ENCODE measurements at regions not wholly inside any gene's neighbourhood (a gene's known extent, or its start where the extent isn't known, plus 50 kb on each side); places are given as distances from the start of the nearest gene placed in this dataset.
"Not testable (repeated sequence)": the region's sequence is repeated elsewhere in the genome, so short reads cannot be mapped to it uniquely, and the experiment has no call there.

GRCh38 chr7:96921231-96921630 lies 84.1 kb upstream of the DLX6 start:
- no peak for DNase-seq
- Histone ChIP-seq H3K36me3 (ENCODE audit: low read depth) (no peaks in the 10 kb centered on the region), H2AFZ (no peak overlapping the region), H3K79me2 (ENCODE audit: insufficient read depth) (no peaks in the 10 kb centered on the region), H3K27ac (no peak overlapping the region), H3K9me2 (ENCODE audit: insufficient read depth) (no peaks in the 10 kb centered on the region), H3K9me3 (ENCODE audit: low read depth) (no peaks in the 10 kb centered on the region), H3F3A (ENCODE audit: insufficient read depth) (no peaks in the 10 kb centered on the region), H4K20me1 (ENCODE audit: insufficient read depth) (no peaks in the 10 kb centered on the region), H3K4me1 (ENCODE audit: insufficient read depth) (no peaks in the 10 kb centered on the region), H3K4me2 (ENCODE audit: unreplicated experiment) (no peak overlapping the region), H3K9ac (no peak overlapping the region), H3K27me3 (replicated peaks; ENCODE audit: insufficient read depth) (no peaks in the 10 kb centered on the region), H3K4me3 (no peak overlapping the region)
- in situ Hi-C loops (cut with MboI) = no loop called here
- no peak for TF ChIP-seq EZH2phosphoT487 (IDR thresholded peaks at IDR 0.05; ENCODE audit: insufficient read depth, low read depth)
- TF ChIP-seq EZH2 (IDR thresholded peaks at IDR 0.05; ENCODE audit: insufficient read depth, poor library complexity, severe bottlenecking) = no peak
- 25 to 26% methylated on average over 5 of the region's 5 CpGs for WGBS, 2 experiments (ENCODE audit: low coverage in 1 of 2, low lambda C conversion rate in 2 of 2, missing lambda C conversion rate in 2 of 2)

DNA sequence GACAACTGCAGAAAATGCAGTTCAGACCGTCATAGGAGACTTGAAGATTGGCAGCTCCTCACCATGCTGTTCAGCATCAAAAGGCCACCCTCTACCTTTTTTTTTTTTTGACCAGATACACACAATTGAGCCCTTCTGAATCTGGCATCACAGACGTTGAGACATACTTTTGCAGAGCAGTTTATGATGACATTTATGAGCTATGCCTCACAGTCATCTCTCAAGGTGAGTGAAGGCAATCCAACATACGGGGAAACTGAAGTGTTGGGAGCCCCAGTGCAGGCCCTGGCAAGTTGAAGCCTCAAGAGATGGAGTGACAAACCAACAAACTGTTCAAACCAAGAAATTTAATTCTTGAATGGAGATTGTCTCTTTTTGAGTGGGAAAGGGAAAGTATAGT lies 83.6 kb upstream of the DLX6 start:
- 16 to 24% methylated on average over 3 of the region's 3 CpGs for WGBS, 2 experiments (ENCODE audit: low coverage in 1 of 2, low lambda C conversion rate in 2 of 2, missing lambda C conversion rate in 2 of 2)
- no peak overlapping the region for H3K4me3 ChIP-seq
- H2AFZ ChIP-seq = no peak overlapping the region
- H3K9me3 ChIP-seq (ENCODE audit: low read depth) = no peaks in the 10 kb centered on the region
- no peak overlapping the region for H3K27ac ChIP-seq
- no peaks in the 10 kb centered on the region for H3K4me1 ChIP-seq (ENCODE audit: insufficient read depth)
- H3K79me2 ChIP-seq (ENCODE audit: insufficient read depth) = no peaks in the 10 kb centered on the region
- no peak overlapping the region for H3K4me2 ChIP-seq (ENCODE audit: unreplicated experiment)
- no peaks in the 10 kb centered on the region for H3K36me3 ChIP-seq (ENCODE audit: low read depth)
- H3K9ac ChIP-seq = no peak overlapping the region
- no peaks in the 10 kb centered on the region for H3K27me3 ChIP-seq (replicated peaks; ENCODE audit: insufficient read depth)
- no peaks in the 10 kb centered on the region for H4K20me1 ChIP-seq (ENCODE audit: insufficient read depth)
- in situ Hi-C loops (cut with MboI) = no loop called here
- no peak for TF ChIP-seq EZH2 (IDR thresholded peaks at IDR 0.05; ENCODE audit: insufficient read depth, poor library complexity, severe bottlenecking)
- TF ChIP-seq EZH2phosphoT487 (IDR thresholded peaks at IDR 0.05; ENCODE audit: insufficient read depth, low read depth) = no peak
- no peaks in the 10 kb centered on the region for H3F3A ChIP-seq (ENCODE audit: insufficient read depth)
- DNase-seq = no peak
- H3K9me2 ChIP-seq (ENCODE audit: insufficient read depth) = no peaks in the 10 kb centered on the region

- H3K4me3 ChIP-seq; H3K4me1 ChIP-seq (ENCODE audit: insufficient read depth); H2AFZ ChIP-seq; H4K20me1 ChIP-seq (ENCODE audit: insufficient read depth); H3K79me2 ChIP-seq (ENCODE audit: insufficient read depth); H3F3A ChIP-seq (ENCODE audit: insufficient read depth); H3K27me3 ChIP-seq (replicated peaks; ENCODE audit: insufficient read depth); H3K36me3 ChIP-seq (ENCODE audit: low read depth); DNase-seq; H3K9ac ChIP-seq; in situ Hi-C loops (cut with MboI); H3K9me2 ChIP-seq (ENCODE audit: insufficient read depth); H3K4me2 ChIP-seq (ENCODE audit: unreplicated experiment); H3K9me3 ChIP-seq (ENCODE audit: low read depth); H3K27ac ChIP-seq: not testable (repeated sequence)
Observed at GRCh38 chr7:96923345-96923744, 82.0 kb upstream of the DLX6 start.

DNA sequence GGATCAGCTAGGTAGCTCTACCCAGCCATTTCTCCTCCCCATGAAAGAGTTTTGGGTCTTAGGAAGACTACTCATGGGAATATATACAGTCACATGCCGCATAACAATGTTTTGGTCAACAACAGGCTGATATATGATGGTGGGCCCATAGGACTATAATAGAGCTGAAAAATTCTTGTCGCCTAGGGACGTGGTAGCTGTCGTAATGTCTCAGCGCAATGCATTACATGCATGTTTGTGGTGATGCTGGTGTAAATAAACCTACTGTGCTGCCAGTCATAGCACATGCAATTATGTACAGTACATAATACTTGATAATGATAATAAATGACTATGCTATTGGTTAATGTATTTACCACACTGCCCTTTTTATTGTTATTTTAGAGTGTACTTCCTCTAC lies 78.2 kb upstream of the DLX6 start:
- Histone ChIP-seq H4K20me1 (ENCODE audit: insufficient read depth) (no peaks in the 10 kb centered on the region), H3F3A (ENCODE audit: insufficient read depth) (no peaks in the 10 kb centered on the region), H3K4me3 (no peak overlapping the region), H3K9ac (no peak overlapping the region), H3K79me2 (ENCODE audit: insufficient read depth) (no peaks in the 10 kb centered on the region), H2AFZ (no peak overlapping the region), H3K4me2 (ENCODE audit: unreplicated experiment) (no peak overlapping the region), H3K9me3 (ENCODE audit: low read depth) (no peaks in the 10 kb centered on the region), H3K4me1 (ENCODE audit: insufficient read depth) (no peaks in the 10 kb centered on the region), H3K27ac (no peak overlapping the region), H3K9me2 (ENCODE audit: insufficient read depth) (no peaks in the 10 kb centered on the region), H3K27me3 (replicated peaks; ENCODE audit: insufficient read depth) (no peaks in the 10 kb centered on the region), H3K36me3 (ENCODE audit: low read depth) (no peaks in the 10 kb centered on the region)
- 62 to 65% methylated on average over 5 of the region's 5 CpGs for WGBS, 2 experiments (ENCODE audit: low coverage in 1 of 2, low lambda C conversion rate in 2 of 2, missing lambda C conversion rate in 2 of 2)
- in situ Hi-C loops (cut with MboI) = no loop called here
- DNase-seq = no peak
- TF ChIP-seq EZH2 (IDR thresholded peaks at IDR 0.05; ENCODE audit: insufficient read depth, poor library complexity, severe bottlenecking) (no peak), EZH2phosphoT487 (IDR thresholded peaks at IDR 0.05; ENCODE audit: insufficient read depth, low read depth) (no peak)

DNA sequence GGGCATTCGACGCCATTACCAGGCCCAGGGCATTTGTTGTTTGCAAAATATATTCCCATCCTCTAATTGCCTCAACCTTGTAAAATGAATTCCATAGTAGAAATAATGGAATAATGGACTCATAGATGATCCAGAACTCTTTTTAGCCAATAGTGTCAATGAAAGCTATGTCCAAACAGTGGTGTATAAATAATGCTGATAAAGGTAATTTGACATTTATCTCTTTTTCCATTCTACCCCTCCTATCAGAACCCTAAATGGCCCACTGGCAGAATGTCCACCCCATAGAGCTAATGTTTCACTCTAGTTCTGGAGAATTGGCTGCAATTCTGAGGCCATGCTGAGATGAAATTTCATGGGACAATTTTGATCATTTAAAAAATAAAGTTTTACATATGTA lies 76.4 kb upstream of the DLX6 start:
- no peaks in the 10 kb centered on the region for H4K20me1 ChIP-seq (ENCODE audit: insufficient read depth)
- H3K4me3 ChIP-seq = no peak overlapping the region
- no peaks in the 10 kb centered on the region for H3K4me1 ChIP-seq (ENCODE audit: insufficient read depth)
- DNase-seq = no peak
- H3K79me2 ChIP-seq (ENCODE audit: insufficient read depth) = no peaks in the 10 kb centered on the region
- no peak for TF ChIP-seq EZH2 (IDR thresholded peaks at IDR 0.05; ENCODE audit: insufficient read depth, poor library complexity, severe bottlenecking)
- TF ChIP-seq EZH2phosphoT487 (IDR thresholded peaks at IDR 0.05; ENCODE audit: insufficient read depth, low read depth) = no peak
- H3K9me2 ChIP-seq (ENCODE audit: insufficient read depth) = no peaks in the 10 kb centered on the region
- no peaks in the 10 kb centered on the region for H3K36me3 ChIP-seq (ENCODE audit: low read depth)
- H3K9ac ChIP-seq = no peak overlapping the region
- WGBS, 2 experiments (ENCODE audit: low coverage in 1 of 2, low lambda C conversion rate in 2 of 2, missing lambda C conversion rate in 2 of 2) = 34 to 46% methylated on average over 2 of the region's 2 CpGs
- no peaks in the 10 kb centered on the region for H3K27me3 ChIP-seq (replicated peaks; ENCODE audit: insufficient read depth)
- no peaks in the 10 kb centered on the region for H3K9me3 ChIP-seq (ENCODE audit: low read depth)
- H2AFZ ChIP-seq = no peak overlapping the region
- no peak overlapping the region for H3K27ac ChIP-seq
- H3F3A ChIP-seq (ENCODE audit: insufficient read depth) = no peaks in the 10 kb centered on the region
- no peak overlapping the region for H3K4me2 ChIP-seq (ENCODE audit: unreplicated experiment)
- in situ Hi-C loops (cut with MboI) = no loop called here
